ENCODE measurements at regions not wholly inside any gene's neighbourhood (a gene's known extent, or its start where the extent isn't known, plus 50 kb on each side); places are given as distances from the start of the nearest gene placed in this dataset.
A peak's percentile ranks its signal among the peaks of the same experiment; 100 is the strongest.

GRCh38 chr5:96579711-96580110, 82.5 kb upstream of the CAST start:
- Histone ChIP-seq H3K27me3 (ENCODE audit: insufficient read depth, low read length, poor library complexity) (no peaks in the 10 kb centered on the region), H3K4me3 (ENCODE audit: low read length) (no peak overlapping the region), H2BK15ac (replicated peaks; ENCODE audit: low read depth) (no peak overlapping the region), H3K36me3 (ENCODE audit: control insufficient read depth, insufficient read depth, low read length) (no peaks in the 10 kb centered on the region), H3K79me2 (ENCODE audit: control insufficient read depth, insufficient read depth, low read length) (no peaks in the 10 kb centered on the region), H3K4ac (ENCODE audit: low read depth, low read length) (no peak overlapping the region), H2AK5ac (ENCODE audit: low read length) (no peak overlapping the region), H3K4me1 (ENCODE audit: control insufficient read depth, low read depth, low read length) (no peaks in the 10 kb centered on the region), H3K56ac (ENCODE audit: low read length) (no peak overlapping the region), H3K27ac (ENCODE audit: low read depth, low read length) (no peak overlapping the region), H4K8ac (ENCODE audit: low read depth, low read length) (no peak overlapping the region), H4K5ac (ENCODE audit: low read length) (no peak overlapping the region), H3K79me1 (ENCODE audit: low read length) (no peaks in the 10 kb centered on the region), H3K23ac (ENCODE audit: low read length) (no peak overlapping the region), H3K18ac (ENCODE audit: low read length) (no peak overlapping the region), H3K4me2 (ENCODE audit: low read length) (no peak overlapping the region), H2BK5ac (ENCODE audit: low read length) (no peak overlapping the region), H3K9ac (ENCODE audit: low read length) (no peak overlapping the region), H2BK120ac (ENCODE audit: low read depth, low read length) (no peak overlapping the region)
- no peak for DNase-seq
- WGBS (ENCODE audit: extremely low coverage, insufficient coverage, low lambda C conversion rate) = no CpG with 5 or more reads among the region's 2 CpGs

GRCh38 chr5:96582343-96582742, 79.8 kb upstream of the CAST start:
- DNase-seq = no peak
- H3K9ac ChIP-seq (ENCODE audit: low read length) = no peak overlapping the region
- WGBS (ENCODE audit: extremely low coverage, insufficient coverage, low lambda C conversion rate) = no CpG with 5 or more reads among the region's 11 CpGs
- H3K4me3 ChIP-seq (ENCODE audit: low read length) = no peak overlapping the region
- H3K27me3 ChIP-seq (ENCODE audit: insufficient read depth, low read length, poor library complexity) = no peaks in the 10 kb centered on the region
- H3K56ac ChIP-seq (ENCODE audit: low read length) = no peak overlapping the region
- no peak overlapping the region for H3K23ac ChIP-seq (ENCODE audit: low read length)
- H3K27ac ChIP-seq (ENCODE audit: low read depth, low read length) = no peak overlapping the region
- no peak overlapping the region for H3K4me2 ChIP-seq (ENCODE audit: low read length)
- H4K5ac ChIP-seq (ENCODE audit: low read length) = no peak overlapping the region
- H2BK5ac ChIP-seq (ENCODE audit: low read length) = no peak overlapping the region
- H3K79me2 ChIP-seq (ENCODE audit: control insufficient read depth, insufficient read depth, low read length) = no peaks in the 10 kb centered on the region
- no peak overlapping the region for H2BK15ac ChIP-seq (replicated peaks; ENCODE audit: low read depth)
- no peaks in the 10 kb centered on the region for H3K36me3 ChIP-seq (ENCODE audit: control insufficient read depth, insufficient read depth, low read length)
- H2AK5ac ChIP-seq (ENCODE audit: low read length) = no peak overlapping the region
- no peak overlapping the region for H3K4ac ChIP-seq (ENCODE audit: low read depth, low read length)
- no peak overlapping the region for H2BK120ac ChIP-seq (ENCODE audit: low read depth, low read length)
- no peak overlapping the region for H4K8ac ChIP-seq (ENCODE audit: low read depth, low read length)
- no peaks in the 10 kb centered on the region for H3K4me1 ChIP-seq (ENCODE audit: control insufficient read depth, low read depth, low read length)
- H3K18ac ChIP-seq (ENCODE audit: low read length) = no peak overlapping the region
- no peaks in the 10 kb centered on the region for H3K79me1 ChIP-seq (ENCODE audit: low read length)

- Histone ChIP-seq H2AK5ac (ENCODE audit: low read length) (no peak overlapping the region), H3K23ac (ENCODE audit: low read length) (no peak overlapping the region), H2BK15ac (replicated peaks; ENCODE audit: low read depth) (no peak overlapping the region), H4K5ac (ENCODE audit: low read length) (no peak overlapping the region), H3K79me2 (ENCODE audit: control insufficient read depth, insufficient read depth, low read length) (no peaks in the 10 kb centered on the region), H4K8ac (ENCODE audit: low read depth, low read length) (no peak overlapping the region), H3K4ac (ENCODE audit: low read depth, low read length) (no peak overlapping the region), H3K4me3 (ENCODE audit: low read length) (no peak overlapping the region), H3K9ac (ENCODE audit: low read length) (no peak overlapping the region), H3K4me2 (ENCODE audit: low read length) (no peak overlapping the region), H3K56ac (ENCODE audit: low read length) (no peak overlapping the region), H3K27ac (ENCODE audit: low read depth, low read length) (no peak overlapping the region), H3K27me3 (ENCODE audit: insufficient read depth, low read length, poor library complexity) (no peaks in the 10 kb centered on the region), H3K18ac (ENCODE audit: low read length) (no peak overlapping the region), H2BK5ac (ENCODE audit: low read length) (no peak overlapping the region), H3K36me3 (ENCODE audit: control insufficient read depth, insufficient read depth, low read length) (no peaks in the 10 kb centered on the region), H3K79me1 (ENCODE audit: low read length) (no peaks in the 10 kb centered on the region), H2BK120ac (ENCODE audit: low read depth, low read length) (no peak overlapping the region), H3K4me1 (ENCODE audit: control insufficient read depth, low read depth, low read length) (no peaks in the 10 kb centered on the region)
- WGBS (ENCODE audit: extremely low coverage, insufficient coverage, low lambda C conversion rate) = no CpG with 5 or more reads among the region's 6 CpGs
- no peak for DNase-seq
Observed at GRCh38 chr5:96584712-96585111, 77.5 kb upstream of the CAST start.

GRCh38 chr5:96588539-96588938, 73.6 kb upstream of the CAST start:
- H4K5ac ChIP-seq (ENCODE audit: low read length) = no peak overlapping the region
- no peak overlapping the region for H3K4ac ChIP-seq (ENCODE audit: low read depth, low read length)
- no peak overlapping the region for H3K27ac ChIP-seq (ENCODE audit: low read depth, low read length)
- no peak for DNase-seq
- no peaks in the 10 kb centered on the region for H3K79me2 ChIP-seq (ENCODE audit: control insufficient read depth, insufficient read depth, low read length)
- H2BK15ac ChIP-seq (replicated peaks; ENCODE audit: low read depth) = no peak overlapping the region
- no peaks in the 10 kb centered on the region for H3K4me1 ChIP-seq (ENCODE audit: control insufficient read depth, low read depth, low read length)
- H2AK5ac ChIP-seq (ENCODE audit: low read length) = no peak overlapping the region
- no peak overlapping the region for H4K8ac ChIP-seq (ENCODE audit: low read depth, low read length)
- H3K36me3 ChIP-seq (ENCODE audit: control insufficient read depth, insufficient read depth, low read length) = no peaks in the 10 kb centered on the region
- no peaks in the 10 kb centered on the region for H3K79me1 ChIP-seq (ENCODE audit: low read length)
- no peak overlapping the region for H3K56ac ChIP-seq (ENCODE audit: low read length)
- no CpG with 5 or more reads among the region's 1 CpG for WGBS (ENCODE audit: extremely low coverage, insufficient coverage, low lambda C conversion rate)
- H3K27me3 ChIP-seq (ENCODE audit: insufficient read depth, low read length, poor library complexity) = peaks cover 2% of the 10 kb centered on the region
- no peak overlapping the region for H2BK120ac ChIP-seq (ENCODE audit: low read depth, low read length)
- H3K18ac ChIP-seq (ENCODE audit: low read length) = no peak overlapping the region
- no peak overlapping the region for H3K4me3 ChIP-seq (ENCODE audit: low read length)
- no peak overlapping the region for H2BK5ac ChIP-seq (ENCODE audit: low read length)
- H3K9ac ChIP-seq (ENCODE audit: low read length) = no peak overlapping the region
- no peak overlapping the region for H3K4me2 ChIP-seq (ENCODE audit: low read length)
- H3K23ac ChIP-seq (ENCODE audit: low read length) = no peak overlapping the region

GRCh38 chr5:96590796-96591195, 71.4 kb upstream of the CAST start:
- Histone ChIP-seq H3K23ac (ENCODE audit: low read length) (no peak overlapping the region), H2AK5ac (ENCODE audit: low read length) (no peak overlapping the region), H3K27ac (ENCODE audit: low read depth, low read length) (no peak overlapping the region), H3K56ac (ENCODE audit: low read length) (no peak overlapping the region), H3K79me2 (ENCODE audit: control insufficient read depth, insufficient read depth, low read length) (no peaks in the 10 kb centered on the region), H2BK5ac (ENCODE audit: low read length) (no peak overlapping the region), H3K36me3 (ENCODE audit: control insufficient read depth, insufficient read depth, low read length) (no peaks in the 10 kb centered on the region), H3K79me1 (ENCODE audit: low read length) (no peaks in the 10 kb centered on the region), H3K18ac (ENCODE audit: low read length) (no peak overlapping the region), H3K9ac (ENCODE audit: low read length) (no peak overlapping the region), H3K4me1 (ENCODE audit: control insufficient read depth, low read depth, low read length) (no peaks in the 10 kb centered on the region), H2BK120ac (ENCODE audit: low read depth, low read length) (no peak overlapping the region), H3K4me2 (ENCODE audit: low read length) (no peak overlapping the region), H4K8ac (ENCODE audit: low read depth, low read length) (no peak overlapping the region), H3K27me3 (ENCODE audit: insufficient read depth, low read length, poor library complexity) (peaks cover 2% of the 10 kb centered on the region), H3K4me3 (ENCODE audit: low read length) (no peak overlapping the region), H2BK15ac (replicated peaks; ENCODE audit: low read depth) (no peak overlapping the region), H3K4ac (ENCODE audit: low read depth, low read length) (no peak overlapping the region), H4K5ac (ENCODE audit: low read length) (no peak overlapping the region)
- WGBS (ENCODE audit: extremely low coverage, insufficient coverage, low lambda C conversion rate) = no CpG with 5 or more reads among the region's 2 CpGs
- DNase-seq = no peak

DNA sequence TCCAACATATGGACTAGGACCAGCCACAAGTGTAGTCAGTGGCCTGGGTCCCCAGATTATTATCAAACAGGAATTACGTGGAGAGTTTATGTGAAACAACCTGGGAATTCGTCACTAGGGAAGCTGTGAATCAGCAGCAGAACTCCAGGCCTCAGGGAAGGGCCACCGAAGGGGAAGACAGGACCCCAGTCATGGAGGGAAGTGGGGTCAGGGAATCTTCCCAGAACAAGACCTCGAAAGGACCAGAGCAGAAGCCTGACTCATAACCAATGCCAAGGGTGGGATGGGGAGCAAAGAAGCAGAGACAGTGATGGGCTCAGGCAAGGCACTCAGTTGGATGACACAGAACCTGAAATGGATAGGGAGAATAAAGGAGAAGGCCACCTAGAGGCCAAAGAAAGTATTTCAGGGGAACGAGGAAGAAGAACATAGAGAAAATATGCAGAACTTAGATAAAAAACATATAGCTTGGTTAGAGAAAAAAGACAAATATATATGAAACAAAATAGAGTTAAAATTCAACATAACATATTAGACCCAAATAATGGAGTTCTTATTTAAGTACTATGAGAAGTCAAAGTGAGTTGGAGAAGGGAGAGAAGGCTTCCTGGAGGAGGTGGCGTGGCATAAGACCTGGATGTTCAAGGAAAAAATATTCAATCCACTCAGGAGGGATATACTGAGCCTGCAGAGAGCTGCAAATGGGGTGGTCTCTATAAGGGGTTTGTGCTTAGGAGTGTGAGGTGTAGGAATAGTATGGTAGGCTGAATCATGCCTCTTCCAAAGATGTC, 66.7 kb upstream of the CAST start:
- peaks cover 2% of the 10 kb centered on the region for H3K27me3 ChIP-seq (ENCODE audit: insufficient read depth, low read length, poor library complexity)
- no peak overlapping the region for H2BK15ac ChIP-seq (replicated peaks; ENCODE audit: low read depth)
- no peaks in the 10 kb centered on the region for H3K4me1 ChIP-seq (ENCODE audit: control insufficient read depth, low read depth, low read length)
- no peak overlapping the region for H2AK5ac ChIP-seq (ENCODE audit: low read length)
- H3K4me2 ChIP-seq (ENCODE audit: low read length) = no peak overlapping the region
- no peak overlapping the region for H3K9ac ChIP-seq (ENCODE audit: low read length)
- H3K36me3 ChIP-seq (ENCODE audit: control insufficient read depth, insufficient read depth, low read length) = no peaks in the 10 kb centered on the region
- no peak overlapping the region for H2BK120ac ChIP-seq (ENCODE audit: low read depth, low read length)
- no peak overlapping the region for H3K18ac ChIP-seq (ENCODE audit: low read length)
- H2BK5ac ChIP-seq (ENCODE audit: low read length) = no peak overlapping the region
- WGBS (ENCODE audit: extremely low coverage, insufficient coverage, low lambda C conversion rate) = no CpG with 5 or more reads among the region's 6 CpGs
- no peak overlapping the region for H4K5ac ChIP-seq (ENCODE audit: low read length)
- H3K4ac ChIP-seq (ENCODE audit: low read depth, low read length) = no peak overlapping the region
- peak; percentile 53 for DNase-seq
- H3K79me1 ChIP-seq (ENCODE audit: low read length) = no peaks in the 10 kb centered on the region
- H3K23ac ChIP-seq (ENCODE audit: low read length) = no peak overlapping the region
- no peak overlapping the region for H4K8ac ChIP-seq (ENCODE audit: low read depth, low read length)
- H3K56ac ChIP-seq (ENCODE audit: low read length) = no peak overlapping the region
- H3K79me2 ChIP-seq (ENCODE audit: control insufficient read depth, insufficient read depth, low read length) = no peaks in the 10 kb centered on the region
- H3K4me3 ChIP-seq (ENCODE audit: low read length) = no peak overlapping the region
- no peak overlapping the region for H3K27ac ChIP-seq (ENCODE audit: low read depth, low read length)
